BE2C (cell line): ENCODE measurements at regions not wholly inside any gene's neighbourhood (a gene's known extent, or its start where the extent isn't known, plus 50 kb on each side); places are given as distances from the start of the nearest gene placed in this dataset.

Experiments used
- DNase-seq: peaks from one replicate; pipeline ENCODE4 v3.0.0-alpha.2; 2020
- H3K27me3 ChIP-seq: fragments of 250-450 bp; sonication (Bioruptor Pico); 2 replicates; pipeline ENCODE4 v1.5.1; 2020; ENCODE audit warnings: mild to moderate bottlenecking
- H3K36me3 ChIP-seq: fragments of 250-450 bp; sonication (Bioruptor Pico); 2 replicates; pipeline ENCODE4 v1.5.1; 2020; ENCODE audit warnings: mild to moderate bottlenecking
- H3K4me1 ChIP-seq: fragments of 250-450 bp; sonication (Bioruptor Pico); 2 replicates; pipeline ENCODE4 v1.5.1; 2020
- H3K4me3 ChIP-seq: 2 replicates; pipeline ENCODE4 v1.5.1; 2011; ENCODE audit warnings: low read depth, low read length
- H3K9me3 ChIP-seq: fragments of 250-450 bp; sonication (Bioruptor Pico); 2 replicates; pipeline ENCODE4 v1.5.1; 2020
- TF ChIP-seq, protein P1 (sequence below): IDR thresholded peaks from 2 replicates; pipeline ENCODE4 v1.5.1; 2012; ENCODE audit warnings: mild to moderate bottlenecking, low read depth, low read length

DNA sequence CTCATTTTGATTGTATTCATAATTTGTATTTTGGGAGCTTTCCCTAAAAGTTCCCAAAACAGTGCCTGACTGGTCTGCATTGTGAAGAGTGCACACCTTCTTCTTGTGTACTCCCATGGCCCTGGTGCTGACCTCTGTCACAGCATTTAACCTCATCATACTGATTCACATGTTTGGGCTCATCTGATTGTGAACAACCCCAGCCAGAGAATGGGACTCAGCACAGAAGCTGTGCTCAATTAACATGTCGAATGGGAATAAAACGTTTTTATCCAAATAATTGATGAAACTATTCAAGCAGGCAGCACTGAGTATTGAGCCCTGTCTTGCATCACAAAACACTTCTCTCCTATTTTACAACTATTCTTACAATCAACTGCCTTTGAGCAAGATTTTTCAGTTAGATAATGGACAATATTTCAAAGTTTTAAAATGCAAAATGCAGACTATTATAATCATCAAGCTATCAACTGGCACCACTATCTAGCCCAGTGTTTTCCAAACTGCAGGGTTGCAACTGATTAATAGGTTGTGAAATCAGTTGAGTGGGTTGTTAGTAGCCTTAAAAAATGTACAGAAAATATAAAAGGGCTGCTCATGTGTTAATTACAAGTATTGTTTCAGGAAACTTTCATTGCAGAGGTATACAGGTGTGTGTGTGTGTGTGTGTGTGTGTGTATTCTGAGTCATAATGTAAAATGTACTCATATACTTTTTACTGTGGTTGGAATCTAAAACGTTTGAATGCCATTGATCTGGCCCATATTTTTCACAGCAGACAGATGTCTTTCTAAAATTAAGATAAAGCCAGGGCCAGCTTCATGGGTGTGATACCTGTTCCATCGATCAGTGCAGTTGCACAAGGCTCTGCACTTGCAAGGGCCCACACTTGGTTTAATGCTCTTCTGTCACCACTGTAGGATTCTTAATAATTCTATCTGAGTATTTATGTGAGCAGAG is 190.5 kb downstream of the PIK3R1 start:
- no peak for DNase-seq
- Histone ChIP-seq H3K9me3 (no peaks in the 10 kb centered on the region), H3K27me3 (no peaks in the 10 kb centered on the region), H3K4me1 (no peaks in the 10 kb centered on the region; the same call in none of the 2 replicates), H3K4me3 (no peak overlapping the region), H3K36me3 (no peaks in the 10 kb centered on the region)
- TF ChIP-seq, protein P1, sequence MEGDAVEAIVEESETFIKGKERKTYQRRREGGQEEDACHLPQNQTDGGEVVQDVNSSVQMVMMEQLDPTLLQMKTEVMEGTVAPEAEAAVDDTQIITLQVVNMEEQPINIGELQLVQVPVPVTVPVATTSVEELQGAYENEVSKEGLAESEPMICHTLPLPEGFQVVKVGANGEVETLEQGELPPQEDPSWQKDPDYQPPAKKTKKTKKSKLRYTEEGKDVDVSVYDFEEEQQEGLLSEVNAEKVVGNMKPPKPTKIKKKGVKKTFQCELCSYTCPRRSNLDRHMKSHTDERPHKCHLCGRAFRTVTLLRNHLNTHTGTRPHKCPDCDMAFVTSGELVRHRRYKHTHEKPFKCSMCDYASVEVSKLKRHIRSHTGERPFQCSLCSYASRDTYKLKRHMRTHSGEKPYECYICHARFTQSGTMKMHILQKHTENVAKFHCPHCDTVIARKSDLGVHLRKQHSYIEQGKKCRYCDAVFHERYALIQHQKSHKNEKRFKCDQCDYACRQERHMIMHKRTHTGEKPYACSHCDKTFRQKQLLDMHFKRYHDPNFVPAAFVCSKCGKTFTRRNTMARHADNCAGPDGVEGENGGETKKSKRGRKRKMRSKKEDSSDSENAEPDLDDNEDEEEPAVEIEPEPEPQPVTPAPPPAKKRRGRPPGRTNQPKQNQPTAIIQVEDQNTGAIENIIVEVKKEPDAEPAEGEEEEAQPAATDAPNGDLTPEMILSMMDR = no peak

DNA sequence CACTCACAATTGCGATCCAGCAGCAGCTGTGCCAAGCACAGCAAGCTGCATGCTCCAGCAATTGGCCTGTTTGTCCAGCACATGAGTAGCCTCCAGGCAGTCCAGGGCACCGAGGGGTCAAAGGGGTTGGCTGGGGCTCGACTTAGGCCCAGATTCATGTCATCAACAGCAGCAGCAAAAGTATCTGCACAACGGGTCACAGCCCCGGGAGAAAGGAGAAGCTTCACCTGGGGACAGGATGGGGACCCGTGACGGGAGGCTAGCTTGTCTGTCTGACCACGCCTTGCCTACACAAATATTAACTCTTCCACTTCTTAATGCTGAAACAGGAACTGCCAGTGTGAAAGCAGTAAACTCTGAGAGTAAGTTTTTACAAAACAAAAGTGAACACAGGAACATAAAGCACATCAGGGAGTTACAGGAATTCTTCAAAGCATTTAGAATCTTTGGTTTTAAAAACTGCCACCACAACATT is 191.2 kb downstream of the PIK3R1 start:
- DNase-seq = no peak
- H3K4me3 ChIP-seq = no peak overlapping the region
- H3K27me3 ChIP-seq = no peaks in the 10 kb centered on the region
- TF ChIP-seq, protein P1 = no peak
- H3K9me3 ChIP-seq = no peaks in the 10 kb centered on the region
- H3K36me3 ChIP-seq = no peaks in the 10 kb centered on the region
- no peaks in the 10 kb centered on the region; the same call in none of the 2 replicates for H3K4me1 ChIP-seq

DNA sequence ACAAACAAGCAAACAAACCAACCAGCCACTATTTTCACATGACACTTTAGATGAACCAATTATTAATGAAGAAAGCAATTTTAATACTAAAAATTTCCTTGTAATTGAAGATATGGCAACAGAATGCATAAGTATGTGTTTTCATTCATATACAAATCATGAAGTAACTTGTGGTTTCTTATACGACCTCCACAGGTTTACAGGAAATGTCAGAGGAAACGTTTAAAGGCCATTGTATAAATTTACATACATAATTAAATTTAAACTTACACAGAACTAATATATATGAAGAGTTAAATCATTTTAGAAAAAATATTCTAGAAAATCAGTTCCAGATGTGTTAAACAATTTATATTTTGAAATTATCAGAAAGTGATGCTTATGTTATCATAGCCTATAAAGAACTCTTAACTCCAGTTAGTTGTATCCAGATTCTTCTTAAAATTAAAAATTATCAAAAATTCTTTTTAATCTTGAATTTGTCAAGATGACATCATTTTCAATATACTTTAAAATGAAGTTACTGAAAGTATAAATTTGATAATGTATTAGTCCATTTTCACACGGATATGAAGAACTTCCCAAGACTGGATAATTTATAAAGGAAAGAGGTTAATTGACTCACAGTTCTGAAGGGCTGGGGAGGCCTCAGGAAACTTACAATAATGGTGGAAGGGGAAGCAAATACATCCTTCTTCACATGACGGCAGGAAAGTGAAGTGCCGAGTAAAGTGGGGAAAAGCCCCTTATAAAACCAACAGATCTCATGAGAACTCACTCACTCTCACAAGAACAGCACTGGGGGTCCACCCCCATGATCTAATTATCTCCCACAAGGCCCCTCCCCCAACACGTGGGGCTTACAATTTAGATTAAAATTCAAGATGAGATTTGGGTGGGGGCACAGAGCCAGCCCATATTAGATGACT is 192.0 kb downstream of the PIK3R1 start:
- no peaks in the 10 kb centered on the region for H3K27me3 ChIP-seq
- TF ChIP-seq, protein P1 = no peak

DNA sequence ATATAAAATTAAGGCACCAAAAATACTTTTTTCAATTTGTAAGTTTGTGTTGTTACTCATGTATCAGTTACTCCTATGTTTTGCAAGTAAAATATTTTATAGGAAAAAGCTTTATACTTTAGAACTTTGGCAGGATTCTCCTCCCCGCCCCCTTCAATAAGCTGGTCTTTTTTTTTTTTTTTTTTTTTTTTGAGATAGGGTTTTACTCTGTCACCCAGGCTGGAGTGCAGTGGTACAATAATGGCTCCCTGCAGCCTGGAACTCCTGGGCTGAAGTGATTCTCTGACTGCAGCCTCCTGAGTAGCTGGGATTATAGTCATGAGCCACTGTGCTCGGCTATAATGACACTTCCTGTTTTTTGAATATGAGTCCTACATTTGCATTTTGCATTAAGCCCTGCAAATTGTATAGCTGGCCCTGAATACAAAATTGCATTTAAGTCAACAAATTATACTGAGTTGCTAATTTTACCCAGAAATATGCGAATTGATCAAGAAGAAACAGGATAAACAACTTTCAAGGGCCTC is 192.9 kb downstream of the PIK3R1 start:
- Histone ChIP-seq H3K4me1 (peaks cover 3% of the 10 kb centered on the region), H3K9me3 (no peaks in the 10 kb centered on the region), H3K36me3 (no peaks in the 10 kb centered on the region), H3K27me3 (no peaks in the 10 kb centered on the region), H3K4me3 (no peak overlapping the region)
- TF ChIP-seq, protein P1 = no peak
- no peak for DNase-seq

More for the DNA sequence above, 192.0 kb downstream of the PIK3R1 start:
- H3K4me1 ChIP-seq = no peaks in the 10 kb centered on the region; the same call in none of the 2 replicates
- DNase-seq = no peak
- no peaks in the 10 kb centered on the region for H3K36me3 ChIP-seq
- no peaks in the 10 kb centered on the region for H3K9me3 ChIP-seq
- no peak overlapping the region for H3K4me3 ChIP-seq

DNA sequence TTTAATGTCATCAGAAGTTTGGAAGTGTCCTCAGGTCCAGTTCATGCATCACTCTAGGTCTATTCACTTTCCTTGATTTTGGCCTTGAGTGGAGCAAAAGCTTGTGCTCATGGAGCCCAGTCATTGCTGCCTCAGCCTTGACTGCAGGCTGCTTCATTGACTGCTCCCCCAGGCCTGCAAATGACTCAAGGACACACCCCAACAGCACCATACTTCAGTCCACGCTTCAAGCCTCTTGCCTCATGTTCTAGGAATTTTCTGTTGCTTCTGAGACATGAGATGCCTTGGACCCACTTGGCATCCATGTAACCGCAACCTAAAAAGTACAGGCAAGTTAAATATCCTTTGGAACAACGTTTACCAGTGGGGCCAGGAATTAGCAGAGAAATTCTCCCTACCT is 193.7 kb downstream of the PIK3R1 start:
- no peaks in the 10 kb centered on the region for H3K27me3 ChIP-seq
- H3K4me3 ChIP-seq = no peak overlapping the region
- no peaks in the 10 kb centered on the region for H3K9me3 ChIP-seq
- H3K4me1 ChIP-seq = peaks cover 3% of the 10 kb centered on the region
- H3K36me3 ChIP-seq = no peaks in the 10 kb centered on the region
- no peak for DNase-seq
- TF ChIP-seq, protein P1 = no peak
